HepG2 (cell line): ENCODE measurements at regions not wholly inside any gene's neighbourhood (a gene's known extent, or its start where the extent isn't known, plus 50 kb on each side); places are given as distances from the start of the nearest gene placed in this dataset.

Source experiments
- E2F2 ChIP-seq: sonication (generic); formaldehyde crosslinking; IDR thresholded peaks from 2 replicates; pipeline ENCODE4 v1.4.0; 2020; ENCODE audit warnings: missing genetic modification reagents, borderline replicate concordance
- HMGA1 ChIP-seq: sonication (generic); formaldehyde crosslinking; conservative IDR thresholded peaks from 2 replicates; pipeline ENCODE4 v1.4.0; 2020; ENCODE audit warnings: missing genetic modification reagents
- KDM6A ChIP-seq: IDR thresholded peaks from 2 replicates; pipeline ENCODE4 v1.6.1; 2016; ENCODE audit warnings: low read depth
- NBN ChIP-seq: fragments of 450-650 bp; conservative IDR thresholded peaks from 2 replicates; pipeline ENCODE4 v1.6.1; 2017
- NFYC ChIP-seq: IDR thresholded peaks from 2 replicates; pipeline ENCODE4 v1.6.1; 2016; ENCODE audit warnings: missing genetic modification reagents, missing compliant biosample characterization
- PRDM15 ChIP-seq: sonication (generic); formaldehyde crosslinking; IDR thresholded peaks from 2 replicates; pipeline ENCODE4 v1.4.0; 2020; ENCODE audit warnings: missing genetic modification reagents
- RBFOX2 ChIP-seq: fragments of 200-400 bp; formaldehyde crosslinking; IDR thresholded peaks from 2 replicates; pipeline ENCODE4 v1.6.1; 2017; ENCODE audit warnings: low read depth, mild to moderate bottlenecking, low read length
- ZNF18 ChIP-seq: sonication (generic); formaldehyde crosslinking; IDR thresholded peaks from 2 replicates; pipeline ENCODE4 v1.8.0; 2022; ENCODE audit warnings: mild to moderate bottlenecking, missing genetic modification reagents; ENCODE audit not compliant: insufficient replicate concordance
- ZNF225 ChIP-seq: sonication (generic); formaldehyde crosslinking; IDR thresholded peaks from 2 replicates; pipeline ENCODE4 v1.4.0; 2020; ENCODE audit warnings: mild to moderate bottlenecking, missing genetic modification reagents
- ZNF326 ChIP-seq: sonication (generic); formaldehyde crosslinking; IDR thresholded peaks from 2 replicates; pipeline ENCODE4 v1.4.0; 2020; ENCODE audit warnings: missing genetic modification reagents, borderline replicate concordance
- ZNF331 ChIP-seq: sonication (generic); formaldehyde crosslinking; IDR thresholded peaks from 2 replicates; pipeline ENCODE4 v1.4.0; 2020; ENCODE audit warnings: missing genetic modification reagents

- no peak for TF ChIP-seq ZNF326 (CRISPR knock-in tag)
- 0 out of 2 replicates have a peak, but pooled peaks have one; percentile 28 for TF ChIP-seq KDM6A (CRISPR knock-in tag)
- TF ChIP-seq PRDM15 (CRISPR knock-in tag): no peak
- TF ChIP-seq NFYC (CRISPR knock-in tag): no peak
- no peak for TF ChIP-seq ZNF18
- no peak for TF ChIP-seq HMGA1
- no peak for TF ChIP-seq NBN
- peak; percentile 60; the same call in 1 of the 2 replicates for TF ChIP-seq ZNF331
- TF ChIP-seq ZNF225 (CRISPR knock-in tag): no peak
- TF ChIP-seq RBFOX2: no peak
- TF ChIP-seq E2F2 (CRISPR knock-in tag): no peak
- TF ChIP-seq, all 625 proteins: peak for 121
These were observed 56.6 kb upstream of the PPP2R5A start (continued) for GRCh38 chr1:212228591-212229119.
